Astrocyte of the spinal cord (primary cell): ENCODE measurements at regions not wholly inside any gene's neighbourhood (a gene's known extent, or its start where the extent isn't known, plus 50 kb on each side); places are given as distances from the start of the nearest gene placed in this dataset.
"Not testable (repeated sequence)": the region's sequence is repeated elsewhere in the genome, so short reads cannot be mapped to it uniquely, and the experiment has no call there.

Experiments
- DNase-seq: peaks from one replicate; pipeline ENCODE4 v3.0.0; 2011; ENCODE audit warnings: low read depth, low spot score
- H3K4me3 ChIP-seq: 2 replicates; pipeline ENCODE4 v1.5.1; 2011; ENCODE audit warnings: low read depth, mild to moderate bottlenecking, low read length, moderate library complexity
- in situ Hi-C: cut with HindIII; loops from 2 replicates; pipeline ENCODE4 v1.10.0; 2017; ENCODE audit warnings: low sequenced_read_pairs
- TF ChIP-seq, protein P1 (sequence below): IDR thresholded peaks from 2 replicates; pipeline ENCODE4 v1.5.1; 2012; ENCODE audit warnings: low read depth, mild to moderate bottlenecking, low read length, inconsistent platforms

DNA sequence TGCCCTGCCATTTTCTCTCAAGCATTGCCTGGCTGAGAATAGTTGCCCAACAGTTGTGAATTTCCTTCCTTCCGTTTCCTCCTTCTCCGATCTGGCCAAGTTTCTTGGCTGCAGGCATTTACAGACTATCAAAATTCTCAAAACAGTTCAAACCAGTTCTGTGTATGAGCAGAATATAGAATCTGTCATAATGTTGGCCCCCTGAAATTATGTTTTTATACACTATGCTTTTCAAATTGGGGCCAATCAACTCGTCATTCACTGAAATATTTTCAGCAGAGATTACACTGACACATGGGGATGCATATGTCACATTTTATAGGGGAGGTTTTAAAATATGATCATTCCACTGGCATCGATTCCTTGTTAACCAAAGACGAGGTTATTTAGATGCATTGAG is 284.2 kb upstream of the TMTC4 start:
- TF ChIP-seq, protein P1, sequence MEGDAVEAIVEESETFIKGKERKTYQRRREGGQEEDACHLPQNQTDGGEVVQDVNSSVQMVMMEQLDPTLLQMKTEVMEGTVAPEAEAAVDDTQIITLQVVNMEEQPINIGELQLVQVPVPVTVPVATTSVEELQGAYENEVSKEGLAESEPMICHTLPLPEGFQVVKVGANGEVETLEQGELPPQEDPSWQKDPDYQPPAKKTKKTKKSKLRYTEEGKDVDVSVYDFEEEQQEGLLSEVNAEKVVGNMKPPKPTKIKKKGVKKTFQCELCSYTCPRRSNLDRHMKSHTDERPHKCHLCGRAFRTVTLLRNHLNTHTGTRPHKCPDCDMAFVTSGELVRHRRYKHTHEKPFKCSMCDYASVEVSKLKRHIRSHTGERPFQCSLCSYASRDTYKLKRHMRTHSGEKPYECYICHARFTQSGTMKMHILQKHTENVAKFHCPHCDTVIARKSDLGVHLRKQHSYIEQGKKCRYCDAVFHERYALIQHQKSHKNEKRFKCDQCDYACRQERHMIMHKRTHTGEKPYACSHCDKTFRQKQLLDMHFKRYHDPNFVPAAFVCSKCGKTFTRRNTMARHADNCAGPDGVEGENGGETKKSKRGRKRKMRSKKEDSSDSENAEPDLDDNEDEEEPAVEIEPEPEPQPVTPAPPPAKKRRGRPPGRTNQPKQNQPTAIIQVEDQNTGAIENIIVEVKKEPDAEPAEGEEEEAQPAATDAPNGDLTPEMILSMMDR: no peak
- in situ Hi-C loops: no loop called here
- no peak for DNase-seq
- no peak overlapping the region for H3K4me3 ChIP-seq

DNA sequence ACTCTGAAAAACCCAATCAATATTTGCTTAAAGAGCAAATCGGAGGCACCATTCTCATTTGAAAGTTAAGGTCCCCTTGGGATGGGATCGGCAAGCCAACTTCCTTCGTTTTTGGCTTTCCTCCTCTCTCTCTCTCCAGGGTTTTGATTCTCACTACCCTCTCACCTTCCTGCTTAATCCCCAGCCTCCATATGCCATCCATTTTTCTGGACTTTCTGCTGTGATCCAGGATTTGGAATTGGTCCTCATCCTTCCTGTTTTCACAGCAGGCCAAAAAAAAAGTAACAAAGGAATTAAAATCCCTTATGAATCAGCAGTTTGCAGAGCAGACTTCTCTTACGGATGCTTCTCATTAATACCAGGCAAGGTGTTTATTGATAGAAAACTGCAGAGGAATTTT is 283.1 kb upstream of the TMTC4 start:
- no peak for DNase-seq
- no peak overlapping the region for H3K4me3 ChIP-seq
- TF ChIP-seq, protein P1: no peak
- in situ Hi-C loops: no loop called here

DNA sequence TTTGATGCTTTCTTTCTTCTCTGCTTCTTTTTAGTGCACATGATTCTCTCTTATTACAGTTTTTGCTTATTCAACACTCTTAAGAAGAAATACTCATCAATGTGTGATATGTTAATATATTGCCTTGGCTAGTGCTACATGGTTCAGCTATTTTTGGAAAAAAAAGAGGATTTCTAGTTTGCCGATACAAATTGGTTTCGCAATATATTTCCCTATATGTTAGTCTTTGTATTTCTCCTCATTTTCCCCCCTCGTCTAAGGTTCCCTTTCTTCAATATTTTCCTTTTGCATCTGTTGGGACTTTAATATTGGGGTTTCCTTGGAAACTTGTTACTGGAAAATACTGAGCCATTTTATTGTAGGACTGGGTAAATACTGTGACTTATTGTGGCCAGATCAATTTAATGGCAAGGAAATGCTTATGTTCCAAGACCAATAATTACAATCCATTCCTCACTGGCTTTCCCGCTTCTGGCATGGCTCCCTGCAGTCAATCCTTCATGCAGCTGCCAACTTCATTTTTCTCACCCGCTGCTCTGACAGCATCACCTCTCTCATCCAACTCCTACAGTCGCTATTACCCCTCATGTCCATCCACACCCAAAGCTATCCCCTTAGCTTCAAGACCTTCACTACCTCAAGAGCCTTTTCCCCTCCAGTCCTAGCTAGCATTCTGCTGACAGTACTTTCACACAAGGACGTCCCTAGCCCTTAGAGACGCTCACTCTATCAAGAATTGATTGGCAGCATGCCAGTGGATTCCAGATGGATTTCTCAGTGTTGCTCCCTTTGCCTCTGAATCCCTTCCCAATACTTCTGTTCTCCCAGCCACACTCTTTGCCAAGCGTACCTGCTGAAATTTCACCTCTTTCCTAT is 280.1 kb upstream of the TMTC4 start:
- TF ChIP-seq, protein P1: no peak
- DNase-seq: no peak
- in situ Hi-C loops: no loop called here
- H3K4me3 ChIP-seq: no peak overlapping the region

DNA sequence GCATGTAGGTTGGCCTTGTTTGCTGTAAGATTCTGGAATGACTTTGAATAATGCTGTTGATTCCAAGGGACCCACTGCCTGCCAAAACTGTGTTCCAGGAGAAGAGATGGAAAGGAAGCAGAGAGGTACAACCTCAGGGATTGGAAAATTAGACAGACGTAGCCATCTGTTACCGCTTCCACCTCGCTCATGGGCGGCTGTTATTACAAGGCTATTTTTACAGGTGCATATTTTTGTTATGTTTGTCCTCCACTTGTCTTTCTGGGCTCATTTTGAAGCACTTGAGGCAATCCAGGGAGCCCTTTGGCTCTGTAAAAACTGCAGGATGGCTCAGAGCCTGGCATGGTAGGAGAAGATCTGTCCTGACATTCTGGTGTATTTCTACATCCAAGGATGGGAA is 276.4 kb upstream of the TMTC4 start:
- DNase-seq: no peak
- TF ChIP-seq, protein P1: no peak
- in situ Hi-C loops: no loop called here
- H3K4me3 ChIP-seq: no peak overlapping the region

DNA sequence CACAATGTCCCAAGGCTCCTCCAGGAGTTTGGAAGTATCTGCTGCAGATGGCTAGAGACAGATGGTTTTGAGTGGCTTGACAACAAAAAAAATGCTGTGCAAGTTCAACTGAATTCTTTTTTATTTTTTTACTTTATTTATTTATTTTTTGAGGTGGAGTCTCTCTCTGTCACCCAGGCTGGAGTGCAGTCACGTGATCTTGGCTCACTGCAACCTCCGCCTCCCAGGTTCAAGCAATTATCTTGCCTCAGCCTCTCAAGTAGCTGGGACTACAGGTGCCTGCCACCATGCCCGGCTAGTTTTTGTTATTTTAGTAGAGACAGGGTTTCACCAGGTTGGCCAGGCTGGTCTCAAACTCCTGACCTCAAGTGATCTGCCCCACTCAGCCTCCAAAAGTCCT is 274.3 kb upstream of the TMTC4 start:
- DNase-seq, in situ Hi-C loops, H3K4me3 ChIP-seq: not testable (repeated sequence)

DNA sequence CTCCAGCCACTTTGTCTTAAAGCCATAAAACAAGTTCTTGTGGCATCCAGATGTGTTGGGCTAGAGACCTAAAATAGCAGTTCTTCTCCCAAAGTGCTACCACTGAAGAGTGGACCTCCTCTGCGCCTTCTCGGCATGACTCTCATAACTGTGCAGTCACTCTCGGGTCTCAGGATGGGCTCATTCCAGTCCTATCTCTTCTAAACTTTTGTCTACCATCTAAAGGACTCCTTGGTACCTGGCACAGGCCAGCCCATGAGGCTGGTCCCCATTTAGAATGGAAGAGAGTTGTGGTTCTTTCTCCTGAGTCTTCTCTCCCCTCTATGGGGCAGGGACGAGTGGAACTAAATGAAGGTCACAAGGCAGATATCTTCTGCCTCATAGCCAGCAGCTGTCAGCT is 272.0 kb upstream of the TMTC4 start:
- TF ChIP-seq, protein P1: no peak
- H3K4me3 ChIP-seq: no peak overlapping the region
- DNase-seq: no peak
- in situ Hi-C loops: no loop called here

DNA sequence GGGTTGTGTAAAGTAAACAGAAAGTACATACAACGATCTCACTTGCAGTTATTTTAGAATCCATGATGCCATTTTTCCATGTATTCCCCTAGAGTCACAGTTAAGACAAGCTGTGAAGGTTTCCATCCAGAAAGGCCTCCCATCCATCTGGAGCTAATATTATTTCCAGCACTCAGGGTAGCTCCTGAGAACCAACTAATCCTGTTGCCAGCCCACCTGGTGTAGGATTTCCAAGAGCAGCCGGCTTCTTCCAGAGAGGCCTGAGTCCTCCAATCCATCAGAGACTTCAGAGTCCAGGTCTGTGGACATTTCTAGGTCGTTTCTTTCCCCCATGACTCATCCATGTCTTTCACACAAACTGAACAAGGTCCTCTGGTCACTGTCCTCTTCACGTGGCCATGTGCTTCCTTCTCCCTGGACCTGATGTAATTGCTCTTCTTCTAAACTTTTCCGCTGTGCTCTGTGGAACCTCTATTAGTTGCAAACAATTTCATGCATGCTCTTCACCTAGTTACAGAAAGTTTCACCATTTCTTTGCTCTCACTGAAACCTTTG is 270.3 kb upstream of the TMTC4 start:
- no peak for DNase-seq
- TF ChIP-seq, protein P1: no peak
- H3K4me3 ChIP-seq: no peak overlapping the region
- in situ Hi-C loops: no loop called here
